Thyroid gland (tissue), 4 donors: ENCODE measurements at regions not wholly inside any gene's neighbourhood (a gene's known extent, or its start where the extent isn't known, plus 50 kb on each side); places are given as distances from the start of the nearest gene placed in this dataset.

ENCODE experiments used
- DNase-seq, 2 donors: peaks; one replicate each; pipeline ENCODE4 v3.0.0-alpha.2; 2019
- H3K27ac ChIP-seq, 3 donors: fragments of 200-600 bp; sonication (generic); 1 replicate in 2 of 3; 2 replicates in 1 of 3; pipeline ENCODE4 v1.5.1; 2016 to 2019; ENCODE audit warnings: mild to moderate bottlenecking in 1 of 3, moderate library complexity in 1 of 3
- H3K27me3 ChIP-seq: fragments of 200-600 bp; sonication (generic); one replicate; pipeline ENCODE4 v1.5.1; 2019
- H3K36me3 ChIP-seq, 2 donors: fragments of 200-600 bp; sonication (generic); one replicate each; pipeline ENCODE4 v1.5.1; 2016 to 2019
- H3K4me1 ChIP-seq, 2 donors: fragments of 200-600 bp; sonication (generic); one replicate each; pipeline ENCODE4 v1.5.1; 2017 to 2019
- H3K4me3 ChIP-seq, 3 donors: fragments of 200-600 bp; sonication (generic); replicated peaks in 1 of 3; 1 replicate in 2 of 3; 2 replicates in 1 of 3; pipeline ENCODE4 v1.5.1; 2016; ENCODE audit warnings: mild to moderate bottlenecking in 1 of 3
- H3K9me3 ChIP-seq: fragments of 200-600 bp; sonication (generic); one replicate; pipeline ENCODE4 v1.5.1; 2017
- POLR2A ChIP-seq, 2 donors: fragments of 450-650 bp; IDR thresholded peaks; one replicate each; pipeline ENCODE4 v1.6.1; 2017; ENCODE audit warnings: antibody characterized with exemption in 2 of 2, mild to moderate bottlenecking in 2 of 2, moderate library complexity in 1 of 2
- WGBS, 2 donors: methylation state at CpG; one replicate each; pipeline ENCODE4 v1.1.5; 2017; 5-methylcytosine and 5-hydroxymethylcytosine counted together
- intact Hi-C: fragments of 100-400 bp; cut with DNase I; formaldehyde crosslinking; loops from one replicate; pipeline ENCODE4 v1.15.1; 2023
- TF ChIP-seq, protein P1 (sequence below), 6 experiments: fragments of 200-600 bp in 3 of 6; fragments of 450-650 bp in 3 of 6; sonication (generic) in 3 of 6; IDR thresholded peaks; one replicate each; pipeline ENCODE4 v1.5.1; 2016 to 2019; ENCODE audit warnings: antibody characterized with exemption in 6 of 6, mild to moderate bottlenecking in 2 of 6, inconsistent platforms in 1 of 6, moderate library complexity in 1 of 6

DNA sequence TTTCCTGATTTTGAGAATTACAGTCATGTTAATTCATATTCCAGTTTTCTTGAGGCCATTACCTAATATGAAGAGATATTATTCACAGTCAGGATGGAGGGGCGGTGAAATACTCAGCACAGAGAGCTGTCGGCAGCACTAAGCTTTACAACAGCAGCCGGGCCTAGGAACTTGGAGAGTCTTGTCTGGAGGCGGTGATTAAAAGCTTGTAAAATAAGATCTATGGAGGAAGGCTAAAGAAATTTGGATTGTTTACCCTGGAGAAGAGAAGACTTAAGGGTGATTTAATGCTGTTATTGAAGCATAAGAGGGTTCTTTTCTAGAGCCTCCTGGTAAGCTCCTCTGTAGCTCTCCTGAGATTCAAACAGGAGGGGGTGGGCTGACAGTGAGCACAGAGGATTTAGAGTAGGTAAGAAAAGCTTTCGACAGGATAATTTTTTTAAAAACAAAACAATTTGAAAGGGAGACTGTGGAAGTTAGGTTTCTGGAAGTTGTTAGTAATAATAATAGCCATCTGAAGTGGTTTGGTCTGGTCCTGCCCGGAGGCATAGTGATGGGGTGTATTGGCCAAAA, 406.3 kb upstream of the ADAMTSL1 start:
- H3K4me3 ChIP-seq: no peak overlapping the region
- H3K27ac ChIP-seq: no peak overlapping the region
- H3K36me3 ChIP-seq: no peaks in the 10 kb centered on the region
- 65 to 68% methylated on average over 6 of the region's 6 CpGs for WGBS, 2 donors
- intact Hi-C loops: no loop called here
- H3K9me3 ChIP-seq: no peaks in the 10 kb centered on the region
- TF ChIP-seq POLR2A (IDR thresholded peaks at IDR 0.05): no peak
- TF ChIP-seq, protein P1, sequence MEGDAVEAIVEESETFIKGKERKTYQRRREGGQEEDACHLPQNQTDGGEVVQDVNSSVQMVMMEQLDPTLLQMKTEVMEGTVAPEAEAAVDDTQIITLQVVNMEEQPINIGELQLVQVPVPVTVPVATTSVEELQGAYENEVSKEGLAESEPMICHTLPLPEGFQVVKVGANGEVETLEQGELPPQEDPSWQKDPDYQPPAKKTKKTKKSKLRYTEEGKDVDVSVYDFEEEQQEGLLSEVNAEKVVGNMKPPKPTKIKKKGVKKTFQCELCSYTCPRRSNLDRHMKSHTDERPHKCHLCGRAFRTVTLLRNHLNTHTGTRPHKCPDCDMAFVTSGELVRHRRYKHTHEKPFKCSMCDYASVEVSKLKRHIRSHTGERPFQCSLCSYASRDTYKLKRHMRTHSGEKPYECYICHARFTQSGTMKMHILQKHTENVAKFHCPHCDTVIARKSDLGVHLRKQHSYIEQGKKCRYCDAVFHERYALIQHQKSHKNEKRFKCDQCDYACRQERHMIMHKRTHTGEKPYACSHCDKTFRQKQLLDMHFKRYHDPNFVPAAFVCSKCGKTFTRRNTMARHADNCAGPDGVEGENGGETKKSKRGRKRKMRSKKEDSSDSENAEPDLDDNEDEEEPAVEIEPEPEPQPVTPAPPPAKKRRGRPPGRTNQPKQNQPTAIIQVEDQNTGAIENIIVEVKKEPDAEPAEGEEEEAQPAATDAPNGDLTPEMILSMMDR (IDR thresholded peaks at IDR 0.05): no peak
- H3K4me1 ChIP-seq: no peaks in the 10 kb centered on the region
- DNase-seq: no peak
- H3K27me3 ChIP-seq: no peaks in the 10 kb centered on the region

DNA sequence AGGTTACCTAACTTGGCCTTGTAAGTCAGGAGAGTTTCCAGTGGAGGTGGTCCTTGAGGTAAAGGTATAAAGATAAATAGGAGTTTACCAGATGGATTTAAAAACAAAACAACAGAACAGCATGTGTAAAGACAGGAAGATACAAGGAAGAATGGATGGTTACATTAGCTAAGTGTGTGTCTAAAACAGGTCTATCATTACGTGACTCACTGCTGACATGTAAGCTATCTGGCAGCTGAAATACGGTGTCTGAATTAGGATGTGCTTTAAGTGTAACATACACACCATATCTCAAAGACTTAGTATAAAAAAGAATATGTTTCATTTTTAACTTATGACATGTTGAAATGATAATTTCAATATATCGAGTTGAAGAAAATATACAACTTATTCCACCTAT, 405.1 kb upstream of the ADAMTSL1 start:
- intact Hi-C loops: no loop called here
- Histone ChIP-seq H3K36me3 (no peaks in the 10 kb centered on the region), H3K4me3 (no peak overlapping the region), H3K27me3 (no peaks in the 10 kb centered on the region), H3K4me1 (no peaks in the 10 kb centered on the region), H3K9me3 (no peaks in the 10 kb centered on the region), H3K27ac (no peak overlapping the region)
- TF ChIP-seq, protein P1 (IDR thresholded peaks at IDR 0.05): no peak
- TF ChIP-seq POLR2A (IDR thresholded peaks at IDR 0.05): no peak
- WGBS, 2 donors: 88 to 94% methylated on average over 3 of the region's 3 CpGs
- DNase-seq: no peak

DNA sequence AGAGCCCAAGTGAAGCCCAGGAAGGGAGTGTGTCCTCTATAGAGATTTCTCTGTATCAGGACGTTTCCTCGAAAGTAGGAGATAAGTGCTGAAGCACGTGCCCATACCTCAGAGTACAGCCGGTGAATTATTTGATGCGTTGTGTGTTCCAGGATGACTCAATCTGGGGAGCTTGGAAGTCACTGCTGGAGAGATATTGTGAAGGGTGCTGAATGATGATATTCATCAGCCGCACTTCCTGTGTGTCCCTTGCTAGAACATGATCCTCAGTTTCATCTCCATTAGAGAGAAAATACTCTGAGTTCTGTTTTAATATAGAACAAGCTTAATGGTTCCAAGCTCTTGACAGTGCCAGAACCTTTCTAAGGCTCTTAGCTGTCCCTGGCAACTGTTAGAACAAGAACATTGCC, 402.3 kb upstream of the ADAMTSL1 start:
- TF ChIP-seq POLR2A (IDR thresholded peaks at IDR 0.05): no peak
- TF ChIP-seq, protein P1 (IDR thresholded peaks at IDR 0.05): no peak

DNA sequence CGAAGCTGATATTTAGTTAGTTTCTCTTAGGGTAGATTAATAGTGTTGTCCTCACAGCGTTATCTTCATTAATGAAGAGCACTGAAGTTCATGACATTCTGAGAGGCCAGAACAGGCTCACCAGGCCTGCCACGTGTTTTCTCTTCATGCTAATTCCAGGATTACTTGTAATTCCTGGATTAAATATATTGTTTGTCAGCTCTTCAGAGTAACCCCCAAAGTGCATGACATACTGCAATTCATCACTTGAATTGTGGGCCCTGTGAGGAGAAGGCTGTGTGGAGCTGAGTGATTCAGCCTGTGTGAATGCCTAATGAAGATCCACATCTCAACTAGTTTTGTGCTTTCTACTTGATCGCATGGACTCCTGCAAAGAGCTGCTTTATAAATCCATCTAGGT, 401.0 kb upstream of the ADAMTSL1 start:
- no peak for TF ChIP-seq POLR2A (IDR thresholded peaks at IDR 0.05)
- TF ChIP-seq, protein P1 (IDR thresholded peaks at IDR 0.05): no peak
- no peak for DNase-seq
- H3K27me3 ChIP-seq: no peaks in the 10 kb centered on the region
- H3K4me3 ChIP-seq: no peak overlapping the region
- H3K36me3 ChIP-seq: no peaks in the 10 kb centered on the region
- no peaks in the 10 kb centered on the region for H3K4me1 ChIP-seq
- H3K27ac ChIP-seq: no peak overlapping the region
- intact Hi-C loops: no loop called here
- H3K9me3 ChIP-seq: no peaks in the 10 kb centered on the region
- 87 to 92% methylated on average over 4 of the region's 4 CpGs for WGBS, 2 donors

More for the DNA sequence above, 402.3 kb upstream of the ADAMTSL1 start:
- Histone ChIP-seq H3K27ac (no peak overlapping the region), H3K9me3 (no peaks in the 10 kb centered on the region), H3K27me3 (no peaks in the 10 kb centered on the region), H3K4me3 (no peak overlapping the region), H3K4me1 (no peaks in the 10 kb centered on the region), H3K36me3 (no peaks in the 10 kb centered on the region)
- 81 to 82% methylated on average over 6 of the region's 6 CpGs for WGBS, 2 donors
- intact Hi-C loops: no loop called here
- no peak for DNase-seq

DNA sequence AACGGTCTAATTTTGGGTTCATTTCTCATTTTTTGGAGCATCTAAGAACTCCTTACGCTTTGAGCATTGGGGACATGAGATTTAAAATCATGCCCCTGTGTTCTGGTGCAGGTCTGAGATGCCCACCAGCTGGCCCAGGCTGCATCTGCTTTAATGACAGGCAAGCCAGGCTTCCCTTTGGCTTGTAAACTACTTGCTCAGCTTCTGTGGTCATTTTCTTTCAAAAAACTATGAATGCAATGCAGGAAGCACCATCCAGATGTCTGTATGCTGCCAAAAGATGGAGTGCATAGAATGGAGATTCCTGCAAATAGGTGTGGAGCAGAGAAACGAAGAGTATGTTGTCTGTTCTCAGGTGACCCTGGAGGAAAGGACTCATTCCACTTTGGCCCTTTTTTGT, 399.9 kb upstream of the ADAMTSL1 start:
- Histone ChIP-seq H3K27me3 (no peaks in the 10 kb centered on the region), H3K9me3 (no peaks in the 10 kb centered on the region), H3K36me3 (no peaks in the 10 kb centered on the region), H3K4me1 (no peaks in the 10 kb centered on the region), H3K4me3 (no peak overlapping the region), H3K27ac (no peak overlapping the region)
- TF ChIP-seq POLR2A (IDR thresholded peaks at IDR 0.05): no peak
- TF ChIP-seq, protein P1 (IDR thresholded peaks at IDR 0.05): no peak
- 41 to 52% methylated on average over 3 of the region's 3 CpGs for WGBS, 2 donors
- no peak for DNase-seq
- intact Hi-C loops: no loop called here
